ENCODE measurements at regions not wholly inside any gene's neighbourhood (a gene's known extent, or its start where the extent isn't known, plus 50 kb on each side); places are given as distances from the start of the nearest gene placed in this dataset.

DNA sequence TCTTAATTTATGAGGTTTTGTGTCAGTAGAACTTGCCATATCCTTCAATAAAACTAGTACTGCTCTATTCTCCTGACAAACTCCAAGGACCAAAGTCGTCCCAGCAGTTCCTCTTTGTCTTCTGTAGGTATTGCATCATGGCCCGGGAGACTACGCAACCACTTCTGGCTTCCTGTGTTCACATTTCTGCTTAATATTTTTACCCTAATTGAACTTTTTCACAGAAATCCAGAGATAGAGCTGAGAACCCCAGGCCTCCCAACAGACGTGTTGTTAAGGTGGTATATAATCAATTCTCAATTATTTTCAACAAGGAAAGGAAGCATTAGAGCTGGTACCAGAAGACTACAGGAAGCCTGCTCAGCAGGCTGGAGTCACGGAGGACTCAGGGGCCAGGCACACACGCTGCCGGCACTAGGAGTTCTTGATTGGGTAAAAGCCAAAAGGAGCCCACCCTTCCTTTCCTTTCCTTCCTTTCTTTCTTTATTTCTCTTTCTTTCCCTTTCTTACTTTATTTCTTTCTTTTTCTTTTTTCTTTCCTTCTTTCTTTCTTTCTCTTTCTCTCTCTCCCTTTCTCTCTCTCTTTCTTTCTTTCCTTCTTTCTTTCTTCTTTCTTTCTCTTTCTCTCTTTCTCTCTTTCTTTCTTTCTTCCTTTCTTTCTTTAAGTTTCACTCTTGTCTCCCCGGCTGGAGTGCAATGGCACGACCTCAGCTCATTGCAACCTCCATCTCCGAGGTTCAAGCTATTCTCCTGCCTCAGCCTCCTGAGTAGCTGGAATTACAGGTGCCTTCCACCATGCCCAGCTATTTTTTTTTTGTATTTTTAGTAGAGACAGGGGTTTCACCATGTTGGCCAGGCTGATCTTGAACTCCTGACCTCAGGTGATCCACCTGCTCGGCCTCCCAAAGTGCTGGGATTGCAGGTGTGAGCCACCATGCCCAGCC is 173.7 kb downstream of the ZBTB18 start:
- TF ChIP-seq EZH2phosphoT487 (IDR thresholded peaks at IDR 0.05; ENCODE audit: borderline replicate concordance) (no peak), CTCF (conservative IDR thresholded peaks at IDR 0.05; ENCODE audit: low read length) (no peak)
- Histone ChIP-seq H3K79me2 (ENCODE audit: insufficient read depth, low read length) (no peaks in the 10 kb centered on the region), H3K9me2 (replicated peaks; ENCODE audit: low read depth, low read length) (no peaks in the 10 kb centered on the region), H3K4me1 (ENCODE audit: insufficient read depth, low read length, poor library complexity, severe bottlenecking) (no peaks in the 10 kb centered on the region), H3K4me3 (ENCODE audit: low read length, poor library complexity, severe bottlenecking) (no peak overlapping the region), H3K9ac (ENCODE audit: low read depth, low read length, poor library complexity, severe bottlenecking) (no peak overlapping the region), H3K27me3 (ENCODE audit: insufficient read depth, low read length, poor library complexity, severe bottlenecking) (no peaks in the 10 kb centered on the region), H3K36me3 (ENCODE audit: insufficient read depth, low read length) (no peaks in the 10 kb centered on the region), H3K4me2 (ENCODE audit: low read depth, low read length, poor library complexity, severe bottlenecking) (no peak overlapping the region), H2AFZ (ENCODE audit: low read length) (no peak overlapping the region), H3K9me3 (ENCODE audit: insufficient read depth, low read depth, low read length) (no peaks in the 10 kb centered on the region), H3F3A (ENCODE audit: low read depth) (no peaks in the 10 kb centered on the region), H4K20me1 (ENCODE audit: insufficient read depth, low read length, poor library complexity, severe bottlenecking) (no peaks in the 10 kb centered on the region)

GRCh38 chr1:244226435-244226834 is 175.4 kb downstream of the ZBTB18 start:
- TF ChIP-seq EZH2phosphoT487 (IDR thresholded peaks at IDR 0.05; ENCODE audit: borderline replicate concordance) (no peak), CTCF (conservative IDR thresholded peaks at IDR 0.05; ENCODE audit: low read length) (no peak)
- no peaks in the 10 kb centered on the region for H3K79me2 ChIP-seq (ENCODE audit: insufficient read depth, low read length)

DNA sequence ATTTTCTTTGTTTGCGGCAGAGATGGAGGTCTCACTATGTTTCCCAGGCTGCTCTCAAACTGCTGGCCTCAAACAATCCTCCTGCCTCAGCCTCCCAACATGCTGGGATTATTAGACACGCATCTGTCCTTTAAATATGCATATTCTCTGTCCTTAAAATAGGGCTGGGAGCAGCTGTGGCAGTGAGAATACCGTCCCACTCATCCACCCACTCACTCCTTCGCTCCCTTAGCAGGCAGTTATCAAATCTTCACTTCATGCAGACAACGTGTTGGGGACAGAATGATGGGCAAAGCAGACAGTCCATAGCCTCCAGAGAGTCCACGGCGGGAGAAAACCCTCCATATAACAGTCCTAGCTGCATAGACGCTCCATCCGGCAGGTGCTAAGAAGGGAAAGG is 179.4 kb downstream of the ZBTB18 start:
- Histone ChIP-seq H3K4me1 (ENCODE audit: insufficient read depth, low read length, poor library complexity, severe bottlenecking) (no peaks in the 10 kb centered on the region), H2AFZ (ENCODE audit: low read length) (no peak overlapping the region), H3K79me2 (ENCODE audit: insufficient read depth, low read length) (no peaks in the 10 kb centered on the region), H3K36me3 (ENCODE audit: insufficient read depth, low read length) (no peaks in the 10 kb centered on the region), H3K4me2 (ENCODE audit: low read depth, low read length, poor library complexity, severe bottlenecking) (no peak overlapping the region), H4K20me1 (ENCODE audit: insufficient read depth, low read length, poor library complexity, severe bottlenecking) (no peaks in the 10 kb centered on the region), H3K9me2 (replicated peaks; ENCODE audit: low read depth, low read length) (no peaks in the 10 kb centered on the region), H3K9ac (ENCODE audit: low read depth, low read length, poor library complexity, severe bottlenecking) (no peak overlapping the region), H3K9me3 (ENCODE audit: insufficient read depth, low read depth, low read length) (no peaks in the 10 kb centered on the region), H3K4me3 (ENCODE audit: low read length, poor library complexity, severe bottlenecking) (no peak overlapping the region), H3F3A (ENCODE audit: low read depth) (no peaks in the 10 kb centered on the region), H3K27me3 (ENCODE audit: insufficient read depth, low read length, poor library complexity, severe bottlenecking) (no peaks in the 10 kb centered on the region)
- TF ChIP-seq EZH2phosphoT487 (IDR thresholded peaks at IDR 0.05; ENCODE audit: borderline replicate concordance) (no peak), CTCF (conservative IDR thresholded peaks at IDR 0.05; ENCODE audit: low read length) (no peak)

More at GRCh38 chr1:244226435-244226834, 175.4 kb downstream of the ZBTB18 start:
- Histone ChIP-seq H3K9me3 (ENCODE audit: insufficient read depth, low read depth, low read length) (no peaks in the 10 kb centered on the region), H3F3A (ENCODE audit: low read depth) (no peaks in the 10 kb centered on the region), H3K9ac (ENCODE audit: low read depth, low read length, poor library complexity, severe bottlenecking) (no peak overlapping the region), H2AFZ (ENCODE audit: low read length) (no peak overlapping the region), H3K4me3 (ENCODE audit: low read length, poor library complexity, severe bottlenecking) (no peak overlapping the region), H3K27me3 (ENCODE audit: insufficient read depth, low read length, poor library complexity, severe bottlenecking) (no peaks in the 10 kb centered on the region), H3K9me2 (replicated peaks; ENCODE audit: low read depth, low read length) (no peaks in the 10 kb centered on the region), H4K20me1 (ENCODE audit: insufficient read depth, low read length, poor library complexity, severe bottlenecking) (no peaks in the 10 kb centered on the region), H3K4me1 (ENCODE audit: insufficient read depth, low read length, poor library complexity, severe bottlenecking) (no peaks in the 10 kb centered on the region), H3K4me2 (ENCODE audit: low read depth, low read length, poor library complexity, severe bottlenecking) (no peak overlapping the region), H3K36me3 (ENCODE audit: insufficient read depth, low read length) (no peaks in the 10 kb centered on the region)

Measured in Loucy (cell line).